ENCODE measurements at regions not wholly inside any gene's neighbourhood (a gene's known extent, or its start where the extent isn't known, plus 50 kb on each side); places are given as distances from the start of the nearest gene placed in this dataset.
"Not testable (repeated sequence)": the region's sequence is repeated elsewhere in the genome, so short reads cannot be mapped to it uniquely, and the experiment has no call there.

GRCh38 chr12:114838480-114838879 lies 154.5 kb upstream of the TBX3 start:
- Histone ChIP-seq H3K27me3 (replicated peaks; ENCODE audit: insufficient read depth) (no peaks in the 10 kb centered on the region), H3K36me3 (ENCODE audit: low read depth) (no peaks in the 10 kb centered on the region), H3K79me2 (ENCODE audit: insufficient read depth) (no peaks in the 10 kb centered on the region), H4K20me1 (ENCODE audit: insufficient read depth) (no peaks in the 10 kb centered on the region), H3K4me3 (no peak overlapping the region), H3K9ac (no peak overlapping the region), H3K4me1 (ENCODE audit: insufficient read depth) (peaks cover 10% of the 10 kb centered on the region), H3K4me2 (ENCODE audit: unreplicated experiment) (no peak overlapping the region), H3K9me2 (ENCODE audit: insufficient read depth) (no peaks in the 10 kb centered on the region), H2AFZ (no peak overlapping the region), H3K9me3 (ENCODE audit: low read depth) (no peaks in the 10 kb centered on the region), H3K27ac (no peak overlapping the region), H3F3A (ENCODE audit: insufficient read depth) (0 out of 2 replicates have a peak, but pooled peaks cover 6% of the 10 kb centered on the region)
- 81 to 82% methylated on average over 9 of the region's 9 CpGs for whole genome bisulfite sequencing, 2 experiments (ENCODE audit: low coverage in 1 of 2, low lambda C conversion rate in 2 of 2, missing lambda C conversion rate in 2 of 2)
- TF ChIP-seq EZH2phosphoT487 (IDR thresholded peaks at IDR 0.05; ENCODE audit: insufficient read depth, low read depth) (no peak), EZH2 (IDR thresholded peaks at IDR 0.05; ENCODE audit: insufficient read depth, poor library complexity, severe bottlenecking) (no peak)
- no peak for DNase-seq
- in situ Hi-C loops (cut with MboI): no loop called here

- Histone ChIP-seq H3K27ac (no peak overlapping the region), H3K4me3 (no peak overlapping the region), H3K9ac (no peak overlapping the region), H3K4me1 (ENCODE audit: insufficient read depth) (peaks cover 10% of the 10 kb centered on the region), H3K79me2 (ENCODE audit: insufficient read depth) (no peaks in the 10 kb centered on the region), H3K9me3 (ENCODE audit: low read depth) (no peaks in the 10 kb centered on the region), H3K9me2 (ENCODE audit: insufficient read depth) (no peaks in the 10 kb centered on the region), H3K27me3 (replicated peaks; ENCODE audit: insufficient read depth) (no peaks in the 10 kb centered on the region), H4K20me1 (ENCODE audit: insufficient read depth) (no peaks in the 10 kb centered on the region), H3K36me3 (ENCODE audit: low read depth) (no peaks in the 10 kb centered on the region), H2AFZ (no peak overlapping the region), H3K4me2 (ENCODE audit: unreplicated experiment) (no peak overlapping the region), H3F3A (ENCODE audit: insufficient read depth) (0 out of 2 replicates have a peak, but pooled peaks cover 6% of the 10 kb centered on the region)
- DNase-seq: no peak
- in situ Hi-C loops (cut with MboI): no loop called here
- 90 to 93% methylated on average over 3 of the region's 3 CpGs for WGBS, 2 experiments (ENCODE audit: low coverage in 1 of 2, low lambda C conversion rate in 2 of 2, missing lambda C conversion rate in 2 of 2)
- TF ChIP-seq EZH2 (IDR thresholded peaks at IDR 0.05; ENCODE audit: insufficient read depth, poor library complexity, severe bottlenecking) (no peak), EZH2phosphoT487 (IDR thresholded peaks at IDR 0.05; ENCODE audit: insufficient read depth, low read depth) (no peak)
Observed at GRCh38 chr12:114836609-114837008, 152.6 kb upstream of the TBX3 start.

- in situ Hi-C loops (cut with MboI): no loop called here
- Histone ChIP-seq H3K9ac (no peak overlapping the region), H3K27me3 (replicated peaks; ENCODE audit: insufficient read depth) (no peaks in the 10 kb centered on the region), H3K4me1 (ENCODE audit: insufficient read depth) (peaks cover 10% of the 10 kb centered on the region), H2AFZ (0 out of 2 replicates have a peak overlapping the region, but pooled peaks have one; percentile 12), H4K20me1 (ENCODE audit: insufficient read depth) (no peaks in the 10 kb centered on the region), H3F3A (ENCODE audit: insufficient read depth) (0 out of 2 replicates have a peak, but pooled peaks cover 6% of the 10 kb centered on the region), H3K79me2 (ENCODE audit: insufficient read depth) (no peaks in the 10 kb centered on the region), H3K9me2 (ENCODE audit: insufficient read depth) (no peaks in the 10 kb centered on the region), H3K4me3 (no peak overlapping the region), H3K36me3 (ENCODE audit: low read depth) (no peaks in the 10 kb centered on the region), H3K27ac (no peak overlapping the region), H3K4me2 (ENCODE audit: unreplicated experiment) (peak overlapping the region; percentile 33), H3K9me3 (ENCODE audit: low read depth) (no peaks in the 10 kb centered on the region)
- WGBS, 2 experiments (ENCODE audit: low coverage in 1 of 2, low lambda C conversion rate in 2 of 2, missing lambda C conversion rate in 2 of 2): 50 to 52% methylated on average over 2 of the region's 2 CpGs
- TF ChIP-seq EZH2phosphoT487 (IDR thresholded peaks at IDR 0.05; ENCODE audit: insufficient read depth, low read depth): no peak
- no peak for TF ChIP-seq EZH2 (IDR thresholded peaks at IDR 0.05; ENCODE audit: insufficient read depth, poor library complexity, severe bottlenecking)
- DNase-seq: peak; percentile 64
Observed at GRCh38 chr12:114835031-114835430, 151.1 kb upstream of the TBX3 start.

GRCh38 chr12:114834621-114835020 lies 150.6 kb upstream of the TBX3 start:
- Histone ChIP-seq H3K27ac (no peak overlapping the region), H3K9me3 (ENCODE audit: low read depth) (no peaks in the 10 kb centered on the region), H2AFZ (0 out of 2 replicates have a peak overlapping the region, but pooled peaks have one; percentile 12), H3K9me2 (ENCODE audit: insufficient read depth) (no peaks in the 10 kb centered on the region), H3F3A (ENCODE audit: insufficient read depth) (0 out of 2 replicates have a peak, but pooled peaks cover 6% of the 10 kb centered on the region), H4K20me1 (ENCODE audit: insufficient read depth) (no peaks in the 10 kb centered on the region), H3K4me1 (ENCODE audit: insufficient read depth) (peaks cover 10% of the 10 kb centered on the region), H3K4me2 (ENCODE audit: unreplicated experiment) (peak overlapping the region; percentile 33), H3K36me3 (ENCODE audit: low read depth) (no peaks in the 10 kb centered on the region), H3K9ac (no peak overlapping the region), H3K27me3 (replicated peaks; ENCODE audit: insufficient read depth) (no peaks in the 10 kb centered on the region), H3K79me2 (ENCODE audit: insufficient read depth) (no peaks in the 10 kb centered on the region), H3K4me3 (no peak overlapping the region)
- in situ Hi-C loops (cut with MboI): no loop called here
- no peak for TF ChIP-seq EZH2phosphoT487 (IDR thresholded peaks at IDR 0.05; ENCODE audit: insufficient read depth, low read depth)
- WGBS, 2 experiments (ENCODE audit: low coverage in 1 of 2, low lambda C conversion rate in 2 of 2, missing lambda C conversion rate in 2 of 2): 36 to 37% methylated on average over 3 of the region's 3 CpGs
- peak; percentile 31 for DNase-seq

GRCh38 chr12:114829833-114830232 lies 145.9 kb upstream of the TBX3 start:
- WGBS, 2 experiments (ENCODE audit: low coverage in 1 of 2, low lambda C conversion rate in 2 of 2, missing lambda C conversion rate in 2 of 2): 89 to 95% methylated on average over 4 of the region's 4 CpGs

GRCh38 chr12:114829244-114829643 lies 145.3 kb upstream of the TBX3 start:
- H3F3A ChIP-seq (ENCODE audit: insufficient read depth); H3K27ac ChIP-seq; H3K4me1 ChIP-seq (ENCODE audit: insufficient read depth); H2AFZ ChIP-seq; H3K9me2 ChIP-seq (ENCODE audit: insufficient read depth); H3K4me2 ChIP-seq (ENCODE audit: unreplicated experiment); H3K9ac ChIP-seq; H3K4me3 ChIP-seq; H3K9me3 ChIP-seq (ENCODE audit: low read depth); H3K27me3 ChIP-seq (replicated peaks; ENCODE audit: insufficient read depth); DNase-seq; H3K79me2 ChIP-seq (ENCODE audit: insufficient read depth); H3K36me3 ChIP-seq (ENCODE audit: low read depth); H4K20me1 ChIP-seq (ENCODE audit: insufficient read depth); in situ Hi-C loops (cut with MboI): not testable (repeated sequence)

More at GRCh38 chr12:114829833-114830232, 145.9 kb upstream of the TBX3 start:
- H3K79me2 ChIP-seq (ENCODE audit: insufficient read depth): no peaks in the 10 kb centered on the region
- H3F3A ChIP-seq (ENCODE audit: insufficient read depth): 0 out of 2 replicates have a peak, but pooled peaks cover 4% of the 10 kb centered on the region
- H3K9ac ChIP-seq: no peak overlapping the region
- TF ChIP-seq EZH2 (IDR thresholded peaks at IDR 0.05; ENCODE audit: insufficient read depth, poor library complexity, severe bottlenecking): no peak
- no peak for TF ChIP-seq EZH2phosphoT487 (IDR thresholded peaks at IDR 0.05; ENCODE audit: insufficient read depth, low read depth)
- no peak overlapping the region for H3K4me3 ChIP-seq
- H2AFZ ChIP-seq: no peak overlapping the region
- in situ Hi-C loops (cut with MboI): no loop called here
- H3K9me3 ChIP-seq (ENCODE audit: low read depth): no peaks in the 10 kb centered on the region
- H3K27me3 ChIP-seq (replicated peaks; ENCODE audit: insufficient read depth): no peaks in the 10 kb centered on the region
- H3K27ac ChIP-seq: no peak overlapping the region
- H3K4me1 ChIP-seq (ENCODE audit: insufficient read depth): peaks cover 8% of the 10 kb centered on the region
- H3K36me3 ChIP-seq (ENCODE audit: low read depth): no peaks in the 10 kb centered on the region
- no peaks in the 10 kb centered on the region for H4K20me1 ChIP-seq (ENCODE audit: insufficient read depth)
- no peaks in the 10 kb centered on the region for H3K9me2 ChIP-seq (ENCODE audit: insufficient read depth)
- no peak for DNase-seq
- H3K4me2 ChIP-seq (ENCODE audit: unreplicated experiment): no peak overlapping the region

Data from GM23248 (cell line).